SK-N-SH (cell line): ENCODE measurements at regions not wholly inside any gene's neighbourhood (a gene's known extent, or its start where the extent isn't known, plus 50 kb on each side); places are given as distances from the start of the nearest gene placed in this dataset.
"Not testable (repeated sequence)": the region's sequence is repeated elsewhere in the genome, so short reads cannot be mapped to it uniquely, and the experiment has no call there.

Source experiments
- CHD2 ChIP-seq: fragments of 150-350 bp; IDR thresholded peaks from 2 replicates; pipeline ENCODE4 v1.6.1; 2018; ENCODE audit warnings: low read length; ENCODE audit not compliant: partially characterized antibody
- MXI1 ChIP-seq: IDR thresholded peaks from 2 replicates; pipeline ENCODE4 v1.6.1; 2012; ENCODE audit warnings: mild to moderate bottlenecking, low read depth, low read length, improper control_type of control experiment
- TF ChIP-seq, protein P1 (sequence below): fragments of 200-600 bp; sonication (generic); IDR thresholded peaks from 2 replicates; pipeline ENCODE4 v1.6.1; 2017; ENCODE audit warnings: antibody characterized with exemption, mild to moderate bottlenecking, moderate library complexity

DNA sequence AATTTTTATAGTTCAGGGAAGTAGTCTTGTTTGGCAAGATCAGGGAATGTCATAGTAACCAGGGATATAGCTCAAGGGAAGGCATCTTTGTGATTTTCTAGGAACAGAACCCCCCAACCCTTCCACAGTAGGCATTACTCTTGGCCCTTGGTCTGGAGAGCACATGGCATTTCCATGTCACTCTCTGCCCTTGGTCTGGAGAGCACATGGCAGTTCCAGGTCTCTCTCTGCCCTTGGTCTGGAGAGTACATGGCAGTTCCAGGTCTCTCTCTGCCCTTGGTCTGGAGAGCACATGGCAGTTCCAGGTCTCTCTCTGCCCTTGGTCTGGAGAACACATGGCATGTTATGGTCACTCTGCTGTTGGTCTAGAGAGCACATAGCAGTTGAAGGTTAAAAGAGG lies 297.2 kb upstream of the STEAP1 start:
- TF ChIP-seq CHD2, MXI1: not testable (repeated sequence)
- TF ChIP-seq, protein P1, sequence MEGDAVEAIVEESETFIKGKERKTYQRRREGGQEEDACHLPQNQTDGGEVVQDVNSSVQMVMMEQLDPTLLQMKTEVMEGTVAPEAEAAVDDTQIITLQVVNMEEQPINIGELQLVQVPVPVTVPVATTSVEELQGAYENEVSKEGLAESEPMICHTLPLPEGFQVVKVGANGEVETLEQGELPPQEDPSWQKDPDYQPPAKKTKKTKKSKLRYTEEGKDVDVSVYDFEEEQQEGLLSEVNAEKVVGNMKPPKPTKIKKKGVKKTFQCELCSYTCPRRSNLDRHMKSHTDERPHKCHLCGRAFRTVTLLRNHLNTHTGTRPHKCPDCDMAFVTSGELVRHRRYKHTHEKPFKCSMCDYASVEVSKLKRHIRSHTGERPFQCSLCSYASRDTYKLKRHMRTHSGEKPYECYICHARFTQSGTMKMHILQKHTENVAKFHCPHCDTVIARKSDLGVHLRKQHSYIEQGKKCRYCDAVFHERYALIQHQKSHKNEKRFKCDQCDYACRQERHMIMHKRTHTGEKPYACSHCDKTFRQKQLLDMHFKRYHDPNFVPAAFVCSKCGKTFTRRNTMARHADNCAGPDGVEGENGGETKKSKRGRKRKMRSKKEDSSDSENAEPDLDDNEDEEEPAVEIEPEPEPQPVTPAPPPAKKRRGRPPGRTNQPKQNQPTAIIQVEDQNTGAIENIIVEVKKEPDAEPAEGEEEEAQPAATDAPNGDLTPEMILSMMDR, result not testable (repeated sequence)
